GM10248 (cell line): ENCODE measurements at regions not wholly inside any gene's neighbourhood (a gene's known extent, or its start where the extent isn't known, plus 50 kb on each side); places are given as distances from the start of the nearest gene placed in this dataset.

ENCODE experiments used
- CTCF ChIA-PET: fragments of 300-600 bp; sonication (Branson Sonifier 250); formaldehyde crosslinking; extraction: SDS; loops from one replicate; lab custom pipeline; 2021; ENCODE audit warnings: antibody characterized with exemption; lab: Yijun Ruan, JAX
- POLR2A ChIA-PET: fragments of 350-650 bp; sonication (Branson Sonifier 250); formaldehyde crosslinking; extraction: SDS; loops from one replicate; lab custom pipeline; 2020; ENCODE audit warnings: antibody characterized with exemption; lab: Yijun Ruan, JAX
- DNase-seq: peaks from one replicate; pipeline ENCODE4 v3.0.0; 2012; ENCODE audit errors: extremely low spot score
- TF ChIP-seq, protein P1 (sequence below): IDR thresholded peaks from 2 replicates; pipeline ENCODE4 v1.5.1; 2012; ENCODE audit warnings: mild to moderate bottlenecking, low read depth; ENCODE audit errors: extremely low read depth, missing control alignments, control extremely low read depth

DNA sequence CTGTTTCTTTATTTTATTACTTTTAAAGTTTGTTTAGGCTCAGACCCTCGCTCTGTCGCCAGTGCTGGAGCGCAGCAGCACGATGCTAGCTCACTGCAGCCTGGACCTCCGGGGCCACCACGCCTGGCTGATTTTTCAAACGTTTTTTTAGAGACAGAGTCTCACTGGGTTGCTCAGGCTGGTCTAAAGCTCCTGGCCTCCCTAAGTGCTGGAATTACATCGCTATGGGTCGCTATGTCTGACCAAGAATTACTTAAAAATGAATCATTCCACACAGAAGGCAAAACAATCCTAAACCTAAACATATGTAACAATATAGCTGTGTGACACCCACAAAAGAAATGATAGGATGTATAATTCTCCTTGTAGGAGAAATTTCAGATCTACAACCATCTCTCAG, 86.9 kb upstream of the SIMC1 start:
- CTCF ChIA-PET = no interaction called here
- DNase-seq = no peak

GRCh38 chr5:176152191-176152929, 85.9 kb upstream of the SIMC1 start:
- TF ChIP-seq, protein P1, sequence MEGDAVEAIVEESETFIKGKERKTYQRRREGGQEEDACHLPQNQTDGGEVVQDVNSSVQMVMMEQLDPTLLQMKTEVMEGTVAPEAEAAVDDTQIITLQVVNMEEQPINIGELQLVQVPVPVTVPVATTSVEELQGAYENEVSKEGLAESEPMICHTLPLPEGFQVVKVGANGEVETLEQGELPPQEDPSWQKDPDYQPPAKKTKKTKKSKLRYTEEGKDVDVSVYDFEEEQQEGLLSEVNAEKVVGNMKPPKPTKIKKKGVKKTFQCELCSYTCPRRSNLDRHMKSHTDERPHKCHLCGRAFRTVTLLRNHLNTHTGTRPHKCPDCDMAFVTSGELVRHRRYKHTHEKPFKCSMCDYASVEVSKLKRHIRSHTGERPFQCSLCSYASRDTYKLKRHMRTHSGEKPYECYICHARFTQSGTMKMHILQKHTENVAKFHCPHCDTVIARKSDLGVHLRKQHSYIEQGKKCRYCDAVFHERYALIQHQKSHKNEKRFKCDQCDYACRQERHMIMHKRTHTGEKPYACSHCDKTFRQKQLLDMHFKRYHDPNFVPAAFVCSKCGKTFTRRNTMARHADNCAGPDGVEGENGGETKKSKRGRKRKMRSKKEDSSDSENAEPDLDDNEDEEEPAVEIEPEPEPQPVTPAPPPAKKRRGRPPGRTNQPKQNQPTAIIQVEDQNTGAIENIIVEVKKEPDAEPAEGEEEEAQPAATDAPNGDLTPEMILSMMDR = no peak
- ChIA-PET CTCF (interaction anchor here (0.9 kb wide), 1 partner anchor 15 kb away, joined by 3 read pairs; no protein-coding TSS in a partner anchor), POLR2A (no interaction called here)
- no peak for DNase-seq

More for the DNA sequence above, 86.9 kb upstream of the SIMC1 start:
- POLR2A ChIA-PET = no interaction called here
- TF ChIP-seq, protein P1 = no peak

DNA sequence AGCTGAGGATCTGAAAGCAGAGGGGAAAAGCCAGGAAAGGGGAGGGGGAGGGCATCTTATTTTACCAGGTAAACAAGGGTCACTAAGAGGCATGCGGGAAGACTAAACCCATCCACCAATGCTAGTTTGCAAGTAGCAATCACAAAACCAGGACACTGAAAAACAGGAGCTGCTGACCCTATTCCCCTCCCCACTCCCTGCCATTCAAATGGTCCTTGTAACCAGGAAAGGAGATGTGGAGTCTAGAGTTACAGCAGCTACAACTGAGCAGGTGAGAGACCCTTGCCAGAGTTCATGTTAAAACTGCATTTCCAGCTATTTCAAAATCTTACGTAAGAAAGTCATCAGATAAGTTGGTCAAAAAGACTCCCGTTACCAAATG, 85.3 kb upstream of the SIMC1 start:
- POLR2A ChIA-PET = no interaction called here
- CTCF ChIA-PET = interaction anchor here (0.9 kb wide), 1 partner anchor 16 kb away, joined by 3 read pairs; no protein-coding TSS in a partner anchor
- no peak for DNase-seq
- TF ChIP-seq, protein P1 = no peak

DNA sequence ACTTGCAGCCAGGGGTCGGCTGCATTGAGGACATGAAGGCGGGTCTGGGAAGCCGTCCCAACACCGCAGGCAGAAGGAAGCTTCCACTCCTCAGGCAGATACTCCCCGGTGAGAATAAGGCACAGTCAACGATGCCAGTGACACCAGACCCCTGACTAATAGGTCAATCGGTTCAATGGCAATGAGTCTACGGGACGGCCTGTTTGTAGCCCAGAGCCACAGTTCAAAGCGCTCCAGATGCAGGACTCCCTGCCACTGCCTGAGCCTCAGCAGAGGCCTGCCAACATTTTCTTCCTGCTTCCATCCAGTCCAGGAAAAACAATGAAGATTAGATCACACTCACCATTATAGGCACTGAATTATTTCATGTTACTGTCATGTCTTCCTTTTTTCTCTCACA, 84.5 kb upstream of the SIMC1 start:
- ChIA-PET POLR2A (no interaction called here), CTCF (no interaction called here)
- no peak for DNase-seq
- TF ChIP-seq, protein P1 = no peak

DNA sequence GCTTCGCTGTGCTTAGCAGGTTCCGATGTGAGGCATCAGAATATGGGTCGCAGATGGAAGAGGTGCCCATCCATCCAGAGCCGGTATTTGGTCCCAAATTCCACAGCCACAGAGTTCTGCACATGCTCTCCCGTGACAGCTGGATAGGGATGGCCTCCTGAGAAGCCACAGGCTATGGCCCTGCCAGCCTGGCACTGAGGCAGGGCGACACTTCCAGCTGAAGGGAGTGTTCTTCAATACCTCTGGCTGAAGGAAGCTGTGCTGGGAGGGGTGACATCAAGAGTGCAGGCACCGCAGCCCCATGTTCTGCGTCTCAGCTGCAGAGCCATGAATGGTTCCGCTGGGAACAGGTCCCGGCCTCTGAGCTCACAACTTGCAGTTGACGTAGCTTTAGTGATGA, 83.4 kb upstream of the SIMC1 start:
- CTCF ChIA-PET = no interaction called here
- POLR2A ChIA-PET = no interaction called here
- DNase-seq = no peak
- TF ChIP-seq, protein P1 = no peak

- TF ChIP-seq, protein P1 = no peak
- DNase-seq = no peak
- ChIA-PET POLR2A (no interaction called here), CTCF (no interaction called here)
Measured at GRCh38 chr5:176155922-176156359, 82.3 kb upstream of the SIMC1 start.
